SU-DHL-6 (cell line): ENCODE measurements at regions not wholly inside any gene's neighbourhood (a gene's known extent, or its start where the extent isn't known, plus 50 kb on each side); places are given as distances from the start of the nearest gene placed in this dataset.

Experiments used
- H2AFZ ChIP-seq: fragments of 200-600 bp; sonication (generic); 2 replicates; pipeline ENCODE4 v1.6.1; 2014; ENCODE audit warnings: low read depth, mild to moderate bottlenecking, moderate library complexity, mixed read lengths, antibody characterized with exemption, low read length; ENCODE audit not compliant: severe bottlenecking
- H3F3A ChIP-seq: fragments of 200-600 bp; shearing (Covaris generic); 2 replicates; pipeline ENCODE4 v1.6.0; 2016; ENCODE audit warnings: antibody characterized with exemption, mild to moderate bottlenecking; ENCODE audit not compliant: insufficient read depth
- H3K27ac ChIP-seq: fragments of 200-600 bp; sonication (generic); 2 replicates; pipeline ENCODE4 v1.5.1; 2016; ENCODE audit warnings: low read depth, mild to moderate bottlenecking, low read length, moderate library complexity, mixed read lengths
- H3K27me3 ChIP-seq: fragments of 200-600 bp; sonication (generic), shearing (Covaris generic); 2 replicates; pipeline ENCODE4 v1.6.0; 2014; ENCODE audit warnings: mild to moderate bottlenecking, low read length
- H3K36me3 ChIP-seq: fragments of 200-600 bp; sonication (generic); 2 replicates; pipeline ENCODE4 v1.6.1; 2014; ENCODE audit warnings: mild to moderate bottlenecking, low read length, mixed read lengths
- H3K4me2 ChIP-seq: fragments of 300-600, 200-600 bp; shearing (Covaris generic), sonication (generic); 2 replicates; pipeline ENCODE4 v1.6.0; 2014; ENCODE audit warnings: low read length, low read depth, mild to moderate bottlenecking; ENCODE audit not compliant: poor library complexity, severe bottlenecking
- H3K4me3 ChIP-seq: fragments of 200-600 bp; sonication (generic); 2 replicates; pipeline ENCODE4 v1.5.1; 2014; ENCODE audit warnings: antibody characterized with exemption, low read length, mild to moderate bottlenecking, mixed read lengths; ENCODE audit not compliant: insufficient read depth, poor library complexity, severe bottlenecking
- H3K79me2 ChIP-seq: fragments of 200-600 bp; sonication (generic); 2 replicates; pipeline ENCODE4 v1.6.1; 2014; ENCODE audit warnings: mild to moderate bottlenecking, low read length, moderate library complexity; ENCODE audit not compliant: insufficient read depth
- H3K9ac ChIP-seq: fragments of 200-600 bp; sonication (generic); 2 replicates; pipeline ENCODE4 v1.7.0; 2014; ENCODE audit warnings: mild to moderate bottlenecking, low read length
- H3K9me2 ChIP-seq: fragments of 200-600 bp; sonication (generic); replicated peaks from 2 replicates; pipeline ENCODE4 v1.6.1; 2014; ENCODE audit warnings: low read length; ENCODE audit not compliant: insufficient read depth
- H3K9me3 ChIP-seq: fragments of 200-600 bp; sonication (generic); 2 replicates; pipeline ENCODE4 v1.6.1; 2014; ENCODE audit warnings: low read length, mixed read lengths; ENCODE audit not compliant: insufficient read depth
- H4K20me1 ChIP-seq: fragments of 200-600 bp; sonication (generic); 2 replicates; pipeline ENCODE4 v1.6.1; 2014; ENCODE audit warnings: low read depth, mild to moderate bottlenecking, antibody characterized with exemption, low read length, moderate library complexity, mixed read lengths
- EZH2phosphoT487 ChIP-seq: fragments of 200-600 bp; sonication (generic), shearing (Covaris generic); conservative IDR thresholded peaks from 2 replicates; pipeline ENCODE4 v1.6.1; 2018; ENCODE audit warnings: mild to moderate bottlenecking, antibody characterized with exemption, low read length, moderate library complexity, mixed read lengths
- TF ChIP-seq, protein P1 (sequence below): fragments of 200-600 bp; sonication (generic); IDR thresholded peaks from one replicate; pipeline ENCODE4 v1.5.1; 2017; ENCODE audit warnings: antibody characterized with exemption, mild to moderate bottlenecking, low read length, moderate library complexity; ENCODE audit not compliant: insufficient read depth, poor library complexity, severe bottlenecking

DNA sequence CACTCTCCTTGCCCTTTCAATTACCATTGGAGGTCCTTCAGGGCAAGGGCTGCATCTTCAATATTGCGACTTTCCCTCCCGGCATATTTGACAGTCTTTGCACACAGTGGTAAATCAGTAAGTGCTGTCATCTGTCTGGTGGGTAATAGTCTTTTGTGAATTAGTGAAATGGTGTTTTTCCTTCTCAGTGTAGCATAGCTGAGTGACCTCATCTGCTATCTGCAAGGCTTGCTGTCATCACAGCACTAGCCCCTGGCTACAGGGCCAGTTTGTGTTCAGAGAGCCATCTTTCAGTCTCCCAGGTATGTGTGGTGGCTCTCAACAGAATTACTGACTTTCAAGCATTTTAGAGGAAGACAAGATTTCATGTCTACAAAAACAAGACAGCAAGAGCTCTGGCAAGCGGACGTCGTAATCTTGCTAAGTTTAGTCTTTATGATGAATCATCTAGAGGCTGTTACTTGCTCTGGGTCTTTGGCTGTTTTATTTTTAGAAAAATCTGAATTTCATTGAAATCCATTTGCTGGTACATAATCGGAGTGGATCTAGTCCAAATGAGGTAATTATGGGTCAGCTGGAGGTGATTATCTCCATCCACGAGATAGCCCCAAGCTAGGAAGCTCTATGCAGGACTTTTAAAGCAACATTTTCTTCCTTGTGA lies 528.9 kb downstream of the EPM2A start:
- Histone ChIP-seq H3K27ac (no peak overlapping the region), H3K79me2 (no peaks in the 10 kb centered on the region), H3K4me2 (no peak overlapping the region), H4K20me1 (no peaks in the 10 kb centered on the region), H3K4me3 (no peak overlapping the region), H3K9me2 (no peaks in the 10 kb centered on the region), H3F3A (no peaks in the 10 kb centered on the region), H3K9me3 (no peaks in the 10 kb centered on the region), H3K27me3 (no peaks in the 10 kb centered on the region), H2AFZ (no peak overlapping the region), H3K36me3 (no peaks in the 10 kb centered on the region), H3K9ac (no peak overlapping the region)
- TF ChIP-seq EZH2phosphoT487 = no peak
- TF ChIP-seq, protein P1, sequence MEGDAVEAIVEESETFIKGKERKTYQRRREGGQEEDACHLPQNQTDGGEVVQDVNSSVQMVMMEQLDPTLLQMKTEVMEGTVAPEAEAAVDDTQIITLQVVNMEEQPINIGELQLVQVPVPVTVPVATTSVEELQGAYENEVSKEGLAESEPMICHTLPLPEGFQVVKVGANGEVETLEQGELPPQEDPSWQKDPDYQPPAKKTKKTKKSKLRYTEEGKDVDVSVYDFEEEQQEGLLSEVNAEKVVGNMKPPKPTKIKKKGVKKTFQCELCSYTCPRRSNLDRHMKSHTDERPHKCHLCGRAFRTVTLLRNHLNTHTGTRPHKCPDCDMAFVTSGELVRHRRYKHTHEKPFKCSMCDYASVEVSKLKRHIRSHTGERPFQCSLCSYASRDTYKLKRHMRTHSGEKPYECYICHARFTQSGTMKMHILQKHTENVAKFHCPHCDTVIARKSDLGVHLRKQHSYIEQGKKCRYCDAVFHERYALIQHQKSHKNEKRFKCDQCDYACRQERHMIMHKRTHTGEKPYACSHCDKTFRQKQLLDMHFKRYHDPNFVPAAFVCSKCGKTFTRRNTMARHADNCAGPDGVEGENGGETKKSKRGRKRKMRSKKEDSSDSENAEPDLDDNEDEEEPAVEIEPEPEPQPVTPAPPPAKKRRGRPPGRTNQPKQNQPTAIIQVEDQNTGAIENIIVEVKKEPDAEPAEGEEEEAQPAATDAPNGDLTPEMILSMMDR = no peak

DNA sequence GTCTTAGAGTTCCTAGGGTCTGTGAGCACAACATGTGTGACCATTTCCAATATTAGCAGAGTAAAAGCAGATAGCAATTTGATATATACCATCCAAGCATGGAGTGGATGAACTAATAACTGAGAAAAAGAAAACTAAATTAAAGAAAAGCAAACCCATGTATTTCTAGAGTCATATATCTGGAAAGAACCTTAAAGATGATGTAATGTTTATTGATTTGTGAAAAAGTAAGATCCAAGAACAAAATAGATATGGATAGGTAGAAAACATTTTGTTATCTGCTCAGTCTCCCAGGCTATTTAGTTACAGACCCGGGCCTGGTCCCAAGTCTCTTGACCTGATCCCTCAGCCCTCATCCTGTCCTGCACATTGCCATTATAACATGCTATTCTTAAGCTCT lies 526.8 kb downstream of the EPM2A start:
- no peak overlapping the region for H2AFZ ChIP-seq
- H3K27ac ChIP-seq = no peak overlapping the region

GRCh38 chr6:145209272-145209671 lies 526.0 kb downstream of the EPM2A start:
- Histone ChIP-seq H3K27me3 (no peaks in the 10 kb centered on the region), H3K79me2 (no peaks in the 10 kb centered on the region), H4K20me1 (no peaks in the 10 kb centered on the region), H3K4me3 (no peak overlapping the region), H2AFZ (no peak overlapping the region), H3K9me3 (no peaks in the 10 kb centered on the region), H3K36me3 (no peaks in the 10 kb centered on the region), H3K9me2 (no peaks in the 10 kb centered on the region), H3F3A (no peaks in the 10 kb centered on the region), H3K9ac (no peak overlapping the region), H3K4me2 (no peak overlapping the region), H3K27ac (no peak overlapping the region)
- TF ChIP-seq EZH2phosphoT487 = no peak
- TF ChIP-seq, protein P1 = no peak

More for the DNA sequence above, 526.8 kb downstream of the EPM2A start:
- Histone ChIP-seq H3K36me3 (no peaks in the 10 kb centered on the region), H3F3A (no peaks in the 10 kb centered on the region), H3K9ac (no peak overlapping the region), H3K9me2 (no peaks in the 10 kb centered on the region), H3K27me3 (no peaks in the 10 kb centered on the region), H3K79me2 (no peaks in the 10 kb centered on the region), H4K20me1 (no peaks in the 10 kb centered on the region), H3K9me3 (no peaks in the 10 kb centered on the region), H3K4me2 (no peak overlapping the region), H3K4me3 (no peak overlapping the region)
- TF ChIP-seq, protein P1 = no peak
- TF ChIP-seq EZH2phosphoT487 = no peak
